Keratinocyte (primary cell): ENCODE measurements at regions not wholly inside any gene's neighbourhood (a gene's known extent, or its start where the extent isn't known, plus 50 kb on each side); places are given as distances from the start of the nearest gene placed in this dataset.

ENCODE experiments used
- DNase-seq: peaks from one replicate; pipeline ENCODE4 v3.0.0-alpha.2; 2011; ENCODE audit warnings: low read depth, missing footprints, low spot score
- FAIRE-seq: peaks from 2 replicates; lab custom pipeline; 2011; peaks lifted over from hg19 to GRCh38; lab: Jason Lieb, UNC
- H2AFZ ChIP-seq: 2 replicates; pipeline ENCODE4 v1.6.0; 2012; ENCODE audit warnings: low read length, control low read depth, inconsistent platforms; ENCODE audit not compliant: control insufficient read depth
- H3K27ac ChIP-seq: 2 replicates; pipeline ENCODE4 v1.5.1; 2011; ENCODE audit warnings: low read length; ENCODE audit not compliant: control insufficient read depth, insufficient read depth
- H3K27me3 ChIP-seq: 3 replicates; pipeline ENCODE4 v1.6.0; 2011; ENCODE audit warnings: low read length; ENCODE audit not compliant: control insufficient read depth, insufficient read depth; ENCODE audit errors: extremely low read depth
- H3K36me3 ChIP-seq, 2 experiments: 2 replicates in 1 of 2; 3 replicates in 1 of 2; pipeline ENCODE4 v1.5.1; 2011; ENCODE audit warnings: low read length in 2 of 2, mild to moderate bottlenecking in 1 of 2; ENCODE audit not compliant: control insufficient read depth in 2 of 2, insufficient read depth in 2 of 2; ENCODE audit errors: extremely low read depth in 1 of 2
- H3K4me1 ChIP-seq: 3 replicates; pipeline ENCODE4 v1.5.1; 2011; ENCODE audit warnings: low read length; ENCODE audit not compliant: control insufficient read depth, insufficient read depth; ENCODE audit errors: extremely low read depth
- H3K4me2 ChIP-seq: 3 replicates; pipeline ENCODE4 v1.6.0; 2011; ENCODE audit warnings: low read depth, low read length; ENCODE audit not compliant: control insufficient read depth, insufficient read depth; ENCODE audit errors: extremely low read depth
- H3K4me3 ChIP-seq, 3 experiments: fragments of 200-600 bp in 1 of 3; sonication (generic) in 1 of 3; 2 replicates in 2 of 3; 3 replicates in 1 of 3; pipeline ENCODE4 v1.5.1; 2011 to 2016; ENCODE audit warnings: low read length in 3 of 3, mild to moderate bottlenecking in 3 of 3, control low read depth in 2 of 3, inconsistent platforms in 1 of 3, low read depth in 1 of 3, mixed read lengths in 1 of 3, mixed run types in 1 of 3, moderate library complexity in 1 of 3; ENCODE audit not compliant: control insufficient read depth in 2 of 3, insufficient read depth in 2 of 3; ENCODE audit errors: extremely low read depth in 1 of 3
- H3K79me2 ChIP-seq: 2 replicates; pipeline ENCODE4 v1.6.0; 2012; ENCODE audit warnings: low read length; ENCODE audit not compliant: control insufficient read depth, insufficient read depth
- H3K9ac ChIP-seq: 3 replicates; pipeline ENCODE4 v1.6.0; 2011; ENCODE audit warnings: low read length; ENCODE audit not compliant: control insufficient read depth, insufficient read depth; ENCODE audit errors: extremely low read depth
- H3K9me1 ChIP-seq: 3 replicates; pipeline ENCODE4 v1.6.0; 2011; ENCODE audit warnings: low read length; ENCODE audit not compliant: control insufficient read depth, insufficient read depth; ENCODE audit errors: extremely low read depth
- H3K9me3 ChIP-seq: 2 replicates; pipeline ENCODE4 v1.5.1; 2012; ENCODE audit warnings: low read depth, low read length; ENCODE audit not compliant: control insufficient read depth
- H4K20me1 ChIP-seq: 3 replicates; pipeline ENCODE4 v1.6.0; 2011; ENCODE audit warnings: low read length; ENCODE audit not compliant: control insufficient read depth, insufficient read depth; ENCODE audit errors: extremely low read depth
- CTCF ChIP-seq, 3 experiments: IDR thresholded peaks in 1 of 3; conservative IDR thresholded peaks in 1 of 3; optimal IDR thresholded peaks in 1 of 3; 2 replicates in 2 of 3; 3 replicates in 1 of 3; pipeline versions ENCODE3 to v1.5.1; 2011; ENCODE audit warnings: low read length in 3 of 3, mild to moderate bottlenecking in 3 of 3, moderate library complexity in 2 of 3, control low read depth in 1 of 3, inconsistent platforms in 1 of 3; ENCODE audit not compliant: insufficient read depth in 2 of 3; ENCODE audit errors: extremely low read depth in 1 of 3
- EZH2 ChIP-seq: IDR thresholded peaks from one replicate; pipeline ENCODE4 v1.6.1; 2012; ENCODE audit warnings: inconsistent platforms, mild to moderate bottlenecking, low read length, moderate library complexity
- dilution Hi-C: fragments of 300-500 bp; cut with MboI; formaldehyde crosslinking; loops from one replicate; pipeline ENCODE4 v1.7.0; 2020; ENCODE audit warnings: low sequenced_read_pairs; ENCODE audit not compliant: extremely low pct_ligation_motif_present

DNA sequence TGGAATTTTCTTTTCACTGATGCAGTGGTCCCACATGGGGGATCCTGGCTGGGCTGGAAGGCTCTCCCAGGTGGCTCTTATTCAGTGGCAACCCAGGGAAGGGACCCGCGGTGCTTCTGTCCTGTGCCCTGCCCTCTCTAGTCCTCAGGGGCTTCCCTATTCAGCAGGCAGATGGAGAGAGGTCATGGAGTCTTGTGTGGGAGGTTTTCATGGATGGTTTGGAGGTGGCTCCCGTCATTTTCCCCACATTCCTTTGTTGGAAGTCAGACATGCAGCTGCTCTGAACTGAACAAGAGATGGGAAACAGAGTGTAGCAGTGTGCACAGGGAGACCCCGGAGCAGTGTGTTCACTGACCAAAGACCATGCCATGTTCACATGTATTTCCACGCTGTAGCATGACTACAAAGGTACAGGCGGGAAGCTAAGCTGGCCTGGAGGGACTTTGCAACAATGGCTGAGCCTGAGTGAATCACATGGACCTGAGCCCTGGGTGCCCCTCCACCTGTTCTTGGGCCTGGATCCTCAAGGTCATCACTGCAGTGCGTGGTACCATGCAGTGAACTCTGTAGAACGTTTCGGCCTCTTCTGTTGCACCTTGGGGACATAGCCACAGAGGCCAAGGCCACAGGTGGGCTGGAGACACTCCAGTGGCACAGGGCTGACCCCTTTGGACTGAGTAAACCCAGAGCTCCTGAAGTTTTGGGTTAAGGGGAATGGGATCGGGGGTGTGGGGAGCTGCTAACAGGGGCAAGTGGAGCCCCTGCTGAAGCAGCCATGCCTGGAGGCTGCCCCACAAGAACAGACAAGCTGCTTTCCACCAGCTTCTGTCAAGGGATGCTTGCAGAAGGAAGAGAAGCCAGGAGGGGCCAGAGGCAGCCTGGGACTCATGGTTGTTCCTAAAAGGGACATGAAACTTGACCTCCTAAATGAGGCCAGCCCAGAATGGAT is 123.0 kb downstream of the ASB7 start:
- no peak overlapping the region for H3K4me3 ChIP-seq
- H3K9me3 ChIP-seq, result no peaks in the 10 kb centered on the region
- no peaks in the 10 kb centered on the region for H3K9me1 ChIP-seq
- TF ChIP-seq CTCF (optimal IDR thresholded peaks at IDR 0.05 in 1 of 3, IDR thresholded peaks at IDR 0.05 in 1 of 3, conservative IDR thresholded peaks at IDR 0.05 in 1 of 3; ENCODE audit: extremely low read depth in 1 of 3, insufficient read depth in 2 of 3, low read length in 3 of 3) (no peak), EZH2 (no peak)
- H3K27me3 ChIP-seq, result no peaks in the 10 kb centered on the region
- H3K9ac ChIP-seq, result peak overlapping the region; percentile 16
- peak overlapping the region; percentile 100 for H3K27ac ChIP-seq
- H3K36me3 ChIP-seq, result no peaks in the 10 kb centered on the region
- dilution Hi-C loops, result no loop called here
- H4K20me1 ChIP-seq, result no peaks in the 10 kb centered on the region
- H3K4me1 ChIP-seq, result peaks cover 54% of the 10 kb centered on the region
- peak overlapping the region; percentile 70 for H2AFZ ChIP-seq
- no peak overlapping the region for H3K4me2 ChIP-seq
- FAIRE-seq (peak; percentile 52), DNase-seq (no peak)
- no peaks in the 10 kb centered on the region for H3K79me2 ChIP-seq

DNA sequence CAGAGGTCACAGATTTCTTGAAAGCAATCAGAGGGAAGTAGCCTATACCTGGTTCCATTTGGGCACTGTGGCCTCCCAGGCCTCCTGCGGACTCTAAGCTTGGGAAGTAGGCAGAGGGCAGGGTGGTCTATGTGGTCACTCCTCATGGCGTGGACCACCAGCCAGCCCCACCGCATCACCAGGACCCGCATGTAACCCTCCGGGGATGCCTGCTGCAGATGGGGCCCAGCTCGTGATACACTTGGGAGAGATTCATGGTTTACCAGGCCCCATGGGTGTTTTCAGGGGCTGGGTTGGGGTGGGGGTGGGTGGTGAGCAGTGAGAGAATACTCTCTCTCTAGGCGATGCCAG is 123.7 kb downstream of the ASB7 start:
- Histone ChIP-seq H3K9me3 (no peaks in the 10 kb centered on the region), H3K79me2 (no peaks in the 10 kb centered on the region), H3K36me3 (no peaks in the 10 kb centered on the region), H2AFZ (no peak overlapping the region), H3K4me1 (peaks cover 48% of the 10 kb centered on the region), H4K20me1 (no peaks in the 10 kb centered on the region), H3K4me2 (no peak overlapping the region), H3K27ac (no peak overlapping the region), H3K4me3 (no peak overlapping the region), H3K9ac (no peak overlapping the region), H3K27me3 (no peaks in the 10 kb centered on the region), H3K9me1 (no peaks in the 10 kb centered on the region)
- dilution Hi-C loops, result no loop called here
- DNase-seq (no peak), FAIRE-seq (no peak)
- TF ChIP-seq CTCF (optimal IDR thresholded peaks at IDR 0.05 in 1 of 3, IDR thresholded peaks at IDR 0.05 in 1 of 3, conservative IDR thresholded peaks at IDR 0.05 in 1 of 3; ENCODE audit: extremely low read depth in 1 of 3, insufficient read depth in 2 of 3, low read length in 3 of 3), result no peak
- TF ChIP-seq EZH2, result no peak
